ENCODE measurements at regions not wholly inside any gene's neighbourhood (a gene's known extent, or its start where the extent isn't known, plus 50 kb on each side); places are given as distances from the start of the nearest gene placed in this dataset.

DNA sequence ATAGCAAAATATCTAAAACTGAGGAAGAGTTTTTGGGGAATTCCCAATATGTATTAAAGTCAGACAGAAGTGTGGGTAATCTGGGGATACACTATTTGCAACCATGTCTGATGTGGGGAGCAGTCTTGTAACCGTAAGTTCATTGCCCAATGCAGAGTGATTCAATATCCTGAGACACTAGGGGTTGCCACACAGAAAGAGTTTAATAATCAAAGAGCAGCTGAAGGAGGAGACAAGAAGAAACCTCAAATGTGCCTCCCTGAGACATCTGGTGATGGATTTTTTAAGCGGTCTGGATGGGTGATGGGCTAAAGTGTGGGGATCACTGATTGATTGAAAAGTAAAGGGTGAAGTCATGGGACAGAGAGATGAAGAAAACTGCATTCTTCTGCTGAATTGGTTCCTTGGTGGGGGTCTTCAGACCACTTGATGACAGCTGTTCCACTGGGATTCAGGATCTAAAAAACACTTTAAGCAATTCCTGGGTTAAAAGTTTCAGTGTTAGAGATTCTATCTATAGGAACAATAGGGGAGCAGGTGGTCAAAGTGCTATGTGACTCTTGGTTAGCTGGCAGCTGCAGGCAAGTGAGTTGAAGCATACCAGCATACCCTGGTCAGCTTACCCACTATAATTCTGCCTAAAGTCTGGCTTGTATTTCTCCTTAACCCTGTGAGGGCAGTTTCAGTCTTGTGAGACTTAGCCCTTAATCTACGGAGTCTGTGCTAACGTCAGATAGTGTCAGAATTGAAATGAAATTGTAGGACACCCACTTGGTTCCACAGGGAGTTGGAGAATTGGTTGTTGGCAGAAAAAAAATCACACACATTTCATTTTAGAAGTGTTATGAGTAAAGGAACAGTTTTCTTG lies 425.9 kb upstream of the TGFBR2 start (continued):
- TF ChIP-seq, protein P1, sequence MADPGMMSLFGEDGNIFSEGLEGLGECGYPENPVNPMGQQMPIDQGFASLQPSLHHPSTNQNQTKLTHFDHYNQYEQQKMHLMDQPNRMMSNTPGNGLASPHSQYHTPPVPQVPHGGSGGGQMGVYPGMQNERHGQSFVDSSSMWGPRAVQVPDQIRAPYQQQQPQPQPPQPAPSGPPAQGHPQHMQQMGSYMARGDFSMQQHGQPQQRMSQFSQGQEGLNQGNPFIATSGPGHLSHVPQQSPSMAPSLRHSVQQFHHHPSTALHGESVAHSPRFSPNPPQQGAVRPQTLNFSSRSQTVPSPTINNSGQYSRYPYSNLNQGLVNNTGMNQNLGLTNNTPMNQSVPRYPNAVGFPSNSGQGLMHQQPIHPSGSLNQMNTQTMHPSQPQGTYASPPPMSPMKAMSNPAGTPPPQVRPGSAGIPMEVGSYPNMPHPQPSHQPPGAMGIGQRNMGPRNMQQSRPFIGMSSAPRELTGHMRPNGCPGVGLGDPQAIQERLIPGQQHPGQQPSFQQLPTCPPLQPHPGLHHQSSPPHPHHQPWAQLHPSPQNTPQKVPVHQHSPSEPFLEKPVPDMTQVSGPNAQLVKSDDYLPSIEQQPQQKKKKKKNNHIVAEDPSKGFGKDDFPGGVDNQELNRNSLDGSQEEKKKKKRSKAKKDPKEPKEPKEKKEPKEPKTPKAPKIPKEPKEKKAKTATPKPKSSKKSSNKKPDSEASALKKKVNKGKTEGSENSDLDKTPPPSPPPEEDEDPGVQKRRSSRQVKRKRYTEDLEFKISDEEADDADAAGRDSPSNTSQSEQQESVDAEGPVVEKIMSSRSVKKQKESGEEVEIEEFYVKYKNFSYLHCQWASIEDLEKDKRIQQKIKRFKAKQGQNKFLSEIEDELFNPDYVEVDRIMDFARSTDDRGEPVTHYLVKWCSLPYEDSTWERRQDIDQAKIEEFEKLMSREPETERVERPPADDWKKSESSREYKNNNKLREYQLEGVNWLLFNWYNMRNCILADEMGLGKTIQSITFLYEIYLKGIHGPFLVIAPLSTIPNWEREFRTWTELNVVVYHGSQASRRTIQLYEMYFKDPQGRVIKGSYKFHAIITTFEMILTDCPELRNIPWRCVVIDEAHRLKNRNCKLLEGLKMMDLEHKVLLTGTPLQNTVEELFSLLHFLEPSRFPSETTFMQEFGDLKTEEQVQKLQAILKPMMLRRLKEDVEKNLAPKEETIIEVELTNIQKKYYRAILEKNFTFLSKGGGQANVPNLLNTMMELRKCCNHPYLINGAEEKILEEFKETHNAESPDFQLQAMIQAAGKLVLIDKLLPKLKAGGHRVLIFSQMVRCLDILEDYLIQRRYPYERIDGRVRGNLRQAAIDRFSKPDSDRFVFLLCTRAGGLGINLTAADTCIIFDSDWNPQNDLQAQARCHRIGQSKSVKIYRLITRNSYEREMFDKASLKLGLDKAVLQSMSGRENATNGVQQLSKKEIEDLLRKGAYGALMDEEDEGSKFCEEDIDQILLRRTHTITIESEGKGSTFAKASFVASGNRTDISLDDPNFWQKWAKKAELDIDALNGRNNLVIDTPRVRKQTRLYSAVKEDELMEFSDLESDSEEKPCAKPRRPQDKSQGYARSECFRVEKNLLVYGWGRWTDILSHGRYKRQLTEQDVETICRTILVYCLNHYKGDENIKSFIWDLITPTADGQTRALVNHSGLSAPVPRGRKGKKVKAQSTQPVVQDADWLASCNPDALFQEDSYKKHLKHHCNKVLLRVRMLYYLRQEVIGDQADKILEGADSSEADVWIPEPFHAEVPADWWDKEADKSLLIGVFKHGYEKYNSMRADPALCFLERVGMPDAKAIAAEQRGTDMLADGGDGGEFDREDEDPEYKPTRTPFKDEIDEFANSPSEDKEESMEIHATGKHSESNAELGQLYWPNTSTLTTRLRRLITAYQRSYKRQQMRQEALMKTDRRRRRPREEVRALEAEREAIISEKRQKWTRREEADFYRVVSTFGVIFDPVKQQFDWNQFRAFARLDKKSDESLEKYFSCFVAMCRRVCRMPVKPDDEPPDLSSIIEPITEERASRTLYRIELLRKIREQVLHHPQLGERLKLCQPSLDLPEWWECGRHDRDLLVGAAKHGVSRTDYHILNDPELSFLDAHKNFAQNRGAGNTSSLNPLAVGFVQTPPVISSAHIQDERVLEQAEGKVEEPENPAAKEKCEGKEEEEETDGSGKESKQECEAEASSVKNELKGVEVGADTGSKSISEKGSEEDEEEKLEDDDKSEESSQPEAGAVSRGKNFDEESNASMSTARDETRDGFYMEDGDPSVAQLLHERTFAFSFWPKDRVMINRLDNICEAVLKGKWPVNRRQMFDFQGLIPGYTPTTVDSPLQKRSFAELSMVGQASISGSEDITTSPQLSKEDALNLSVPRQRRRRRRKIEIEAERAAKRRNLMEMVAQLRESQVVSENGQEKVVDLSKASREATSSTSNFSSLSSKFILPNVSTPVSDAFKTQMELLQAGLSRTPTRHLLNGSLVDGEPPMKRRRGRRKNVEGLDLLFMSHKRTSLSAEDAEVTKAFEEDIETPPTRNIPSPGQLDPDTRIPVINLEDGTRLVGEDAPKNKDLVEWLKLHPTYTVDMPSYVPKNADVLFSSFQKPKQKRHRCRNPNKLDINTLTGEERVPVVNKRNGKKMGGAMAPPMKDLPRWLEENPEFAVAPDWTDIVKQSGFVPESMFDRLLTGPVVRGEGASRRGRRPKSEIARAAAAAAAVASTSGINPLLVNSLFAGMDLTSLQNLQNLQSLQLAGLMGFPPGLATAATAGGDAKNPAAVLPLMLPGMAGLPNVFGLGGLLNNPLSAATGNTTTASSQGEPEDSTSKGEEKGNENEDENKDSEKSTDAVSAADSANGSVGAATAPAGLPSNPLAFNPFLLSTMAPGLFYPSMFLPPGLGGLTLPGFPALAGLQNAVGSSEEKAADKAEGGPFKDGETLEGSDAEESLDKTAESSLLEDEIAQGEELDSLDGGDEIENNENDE (IDR thresholded peaks at IDR 0.05; ENCODE audit: insufficient replicate concordance, low read length): no peak
- TF ChIP-seq POLR2AphosphoS5 (IDR thresholded peaks at IDR 0.05; ENCODE audit: low read depth, low read length) (no peak), CHD1 (IDR thresholded peaks at IDR 0.05; ENCODE audit: low read depth, low read length) (no peak), JUND (IDR thresholded peaks at IDR 0.05; ENCODE audit: low read length) (no peak), NRF1 (IDR thresholded peaks at IDR 0.05; ENCODE audit: low read depth, low read length) (no peak), POLR2A (IDR thresholded peaks at IDR 0.05; ENCODE audit: control extremely low read depth in 1 of 2, low read depth in 2 of 2, low read length in 2 of 2) (no peak)
